ENCODE measurements at regions not wholly inside any gene's neighbourhood (a gene's known extent, or its start where the extent isn't known, plus 50 kb on each side); places are given as distances from the start of the nearest gene placed in this dataset.

DNA sequence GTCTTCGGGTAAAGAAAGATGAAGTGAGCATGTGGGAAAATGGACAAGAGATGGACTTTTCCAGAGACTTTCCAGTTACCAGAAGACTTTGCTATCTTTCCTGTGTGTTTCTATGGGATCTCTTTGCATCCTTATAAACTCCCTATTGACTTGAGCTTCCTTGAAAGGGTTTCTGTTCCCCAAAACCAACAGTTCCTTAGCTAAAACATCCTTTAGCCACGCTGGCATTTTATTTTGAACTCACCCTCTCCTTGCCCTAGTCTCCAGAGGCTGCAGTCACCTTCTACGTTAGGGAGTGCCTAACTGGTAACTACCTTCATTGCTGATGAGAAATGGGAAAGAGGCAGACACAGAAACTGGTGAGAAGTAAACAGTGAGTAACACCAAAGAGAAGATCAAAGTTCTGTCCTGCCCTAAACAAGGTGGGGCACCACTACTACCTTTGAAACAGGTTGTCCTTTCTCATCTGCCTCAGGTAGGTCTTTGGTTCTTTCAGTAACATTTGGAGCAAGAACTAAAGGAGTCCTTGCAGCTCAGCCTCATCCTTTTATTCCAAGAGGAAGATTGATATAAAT, 402.9 kb downstream of the ENC1 start:
- TF ChIP-seq EZH2 (IDR thresholded peaks at IDR 0.05; ENCODE audit: borderline replicate concordance, insufficient read depth, low read length, poor library complexity, severe bottlenecking): no peak
- TF ChIP-seq, protein P1, sequence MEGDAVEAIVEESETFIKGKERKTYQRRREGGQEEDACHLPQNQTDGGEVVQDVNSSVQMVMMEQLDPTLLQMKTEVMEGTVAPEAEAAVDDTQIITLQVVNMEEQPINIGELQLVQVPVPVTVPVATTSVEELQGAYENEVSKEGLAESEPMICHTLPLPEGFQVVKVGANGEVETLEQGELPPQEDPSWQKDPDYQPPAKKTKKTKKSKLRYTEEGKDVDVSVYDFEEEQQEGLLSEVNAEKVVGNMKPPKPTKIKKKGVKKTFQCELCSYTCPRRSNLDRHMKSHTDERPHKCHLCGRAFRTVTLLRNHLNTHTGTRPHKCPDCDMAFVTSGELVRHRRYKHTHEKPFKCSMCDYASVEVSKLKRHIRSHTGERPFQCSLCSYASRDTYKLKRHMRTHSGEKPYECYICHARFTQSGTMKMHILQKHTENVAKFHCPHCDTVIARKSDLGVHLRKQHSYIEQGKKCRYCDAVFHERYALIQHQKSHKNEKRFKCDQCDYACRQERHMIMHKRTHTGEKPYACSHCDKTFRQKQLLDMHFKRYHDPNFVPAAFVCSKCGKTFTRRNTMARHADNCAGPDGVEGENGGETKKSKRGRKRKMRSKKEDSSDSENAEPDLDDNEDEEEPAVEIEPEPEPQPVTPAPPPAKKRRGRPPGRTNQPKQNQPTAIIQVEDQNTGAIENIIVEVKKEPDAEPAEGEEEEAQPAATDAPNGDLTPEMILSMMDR (IDR thresholded peaks at IDR 0.05; ENCODE audit: poor library complexity, severe bottlenecking): no peak
- no peak for TF ChIP-seq POLR2AphosphoS5 (IDR thresholded peaks at IDR 0.05)
- TF ChIP-seq TAF1 (IDR thresholded peaks at IDR 0.05; ENCODE audit: low read depth): no peak
- TF ChIP-seq MXI1 (conservative IDR thresholded peaks at IDR 0.05; ENCODE audit: poor library complexity, severe bottlenecking): no peak
- no peak for TF ChIP-seq RAD21 (conservative IDR thresholded peaks at IDR 0.05)
- no peak for TF ChIP-seq EP300 (conservative IDR thresholded peaks at IDR 0.05; ENCODE audit: poor library complexity, severe bottlenecking)
- TF ChIP-seq, protein P2, sequence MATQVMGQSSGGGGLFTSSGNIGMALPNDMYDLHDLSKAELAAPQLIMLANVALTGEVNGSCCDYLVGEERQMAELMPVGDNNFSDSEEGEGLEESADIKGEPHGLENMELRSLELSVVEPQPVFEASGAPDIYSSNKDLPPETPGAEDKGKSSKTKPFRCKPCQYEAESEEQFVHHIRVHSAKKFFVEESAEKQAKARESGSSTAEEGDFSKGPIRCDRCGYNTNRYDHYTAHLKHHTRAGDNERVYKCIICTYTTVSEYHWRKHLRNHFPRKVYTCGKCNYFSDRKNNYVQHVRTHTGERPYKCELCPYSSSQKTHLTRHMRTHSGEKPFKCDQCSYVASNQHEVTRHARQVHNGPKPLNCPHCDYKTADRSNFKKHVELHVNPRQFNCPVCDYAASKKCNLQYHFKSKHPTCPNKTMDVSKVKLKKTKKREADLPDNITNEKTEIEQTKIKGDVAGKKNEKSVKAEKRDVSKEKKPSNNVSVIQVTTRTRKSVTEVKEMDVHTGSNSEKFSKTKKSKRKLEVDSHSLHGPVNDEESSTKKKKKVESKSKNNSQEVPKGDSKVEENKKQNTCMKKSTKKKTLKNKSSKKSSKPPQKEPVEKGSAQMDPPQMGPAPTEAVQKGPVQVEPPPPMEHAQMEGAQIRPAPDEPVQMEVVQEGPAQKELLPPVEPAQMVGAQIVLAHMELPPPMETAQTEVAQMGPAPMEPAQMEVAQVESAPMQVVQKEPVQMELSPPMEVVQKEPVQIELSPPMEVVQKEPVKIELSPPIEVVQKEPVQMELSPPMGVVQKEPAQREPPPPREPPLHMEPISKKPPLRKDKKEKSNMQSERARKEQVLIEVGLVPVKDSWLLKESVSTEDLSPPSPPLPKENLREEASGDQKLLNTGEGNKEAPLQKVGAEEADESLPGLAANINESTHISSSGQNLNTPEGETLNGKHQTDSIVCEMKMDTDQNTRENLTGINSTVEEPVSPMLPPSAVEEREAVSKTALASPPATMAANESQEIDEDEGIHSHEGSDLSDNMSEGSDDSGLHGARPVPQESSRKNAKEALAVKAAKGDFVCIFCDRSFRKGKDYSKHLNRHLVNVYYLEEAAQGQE (IDR thresholded peaks at IDR 0.05; ENCODE audit: borderline replicate concordance): no peak
- no peak for TF ChIP-seq SMC3 (conservative IDR thresholded peaks at IDR 0.05; ENCODE audit: poor library complexity)
